IMR-90 (cell line): ENCODE measurements at regions not wholly inside any gene's neighbourhood (a gene's known extent, or its start where the extent isn't known, plus 50 kb on each side); places are given as distances from the start of the nearest gene placed in this dataset.

Experiments
- ATAC-seq: fragments of 200-7000 bp; cut with Tn5 transposase; 2 replicates; pipeline ENCODE4 v1.9.1; 2020; ENCODE audit warnings: low read depth, mild to moderate bottlenecking, moderate library complexity
- BruUV-seq: library from RNA; stranded (reverse); fragments of 400-500 nt; replicated peaks from 2 replicates; lab custom pipeline; 2021; lab: Mats Ljungman, UMichigan
- CTCF ChIA-PET: fragments of 300-600 bp; formaldehyde crosslinking; extraction: SDS; loops from one replicate; lab custom pipeline; 2021; ENCODE audit warnings: antibody characterized with exemption; lab: Yijun Ruan, JAX
- POLR2A ChIA-PET: fragments of 300-600 bp; sonication (Branson Sonifier 250); formaldehyde crosslinking; loops from one replicate; lab custom pipeline; 2022; ENCODE audit warnings: antibody characterized with exemption; ENCODE audit not compliant: unreplicated experiment; lab: Charles Lee
- DNase-seq: peaks from one replicate; pipeline ENCODE4 v3.0.0; 2013
- H2AFZ ChIP-seq: replicated peaks from 2 replicates; pipeline ENCODE3; 2013; ENCODE audit warnings: low read length, mild to moderate bottlenecking; ENCODE audit not compliant: poor library complexity
- H2AK5ac ChIP-seq: 2 replicates; pipeline ENCODE4 v1.6.1; 2013; ENCODE audit warnings: low read depth, low read length, inconsistent platforms
- H2AK9ac ChIP-seq: replicated peaks from 2 replicates; pipeline ENCODE3; 2013; ENCODE audit warnings: mild to moderate bottlenecking, low read depth, low read length, moderate library complexity; ENCODE audit not compliant: poor library complexity
- H2BK120ac ChIP-seq: 2 replicates; pipeline ENCODE4 v1.6.1; 2013; ENCODE audit warnings: low read depth, low read length, inconsistent platforms
- H2BK15ac ChIP-seq: 3 replicates; pipeline ENCODE4 v1.6.1; 2013; ENCODE audit warnings: low read depth, low read length, inconsistent platforms
- H2BK20ac ChIP-seq: 2 replicates; pipeline ENCODE4 v1.6.1; 2013; ENCODE audit warnings: low read depth, mild to moderate bottlenecking, inconsistent platforms, low read length, moderate library complexity
- H2BK5ac ChIP-seq: 2 replicates; pipeline ENCODE4 v1.6.1; 2013; ENCODE audit warnings: mild to moderate bottlenecking, low read depth, low read length, inconsistent platforms; ENCODE audit not compliant: poor library complexity, severe bottlenecking
- H3K14ac ChIP-seq: replicated peaks from 2 replicates; pipeline ENCODE4 v1.6.1; 2013; ENCODE audit warnings: low read depth, low read length, inconsistent platforms
- H3K18ac ChIP-seq: 2 replicates; pipeline ENCODE4 v1.6.1; 2013; ENCODE audit warnings: low read depth, low read length, control low read depth
- H3K23ac ChIP-seq: 2 replicates; pipeline ENCODE4 v1.6.1; 2013; ENCODE audit warnings: low read depth, low read length, inconsistent platforms
- H3K27ac ChIP-seq: 2 replicates; pipeline ENCODE4 v1.5.1; 2013; ENCODE audit warnings: mild to moderate bottlenecking, control low read depth, low read length; ENCODE audit not compliant: insufficient read depth
- H3K27me3 ChIP-seq: 2 replicates; pipeline ENCODE4 v1.6.1; 2013; ENCODE audit warnings: low read length; ENCODE audit not compliant: control insufficient read depth, insufficient read depth
- H3K36me3 ChIP-seq: 2 replicates; pipeline ENCODE4 v1.6.1; 2013; ENCODE audit warnings: low read length, mixed read lengths; ENCODE audit not compliant: control insufficient read depth, insufficient read depth
- H3K4ac ChIP-seq: 2 replicates; pipeline ENCODE4 v1.6.1; 2013; ENCODE audit warnings: low read depth, low read length, inconsistent platforms
- H3K4me1 ChIP-seq: 2 replicates; pipeline ENCODE4 v1.6.1; 2013; ENCODE audit warnings: low read length, mixed read lengths; ENCODE audit not compliant: control insufficient read depth, insufficient read depth
- H3K4me2 ChIP-seq: 2 replicates; pipeline ENCODE4 v1.6.1; 2013; ENCODE audit warnings: low read depth, mild to moderate bottlenecking, control low read depth, low read length, moderate library complexity
- H3K4me3 ChIP-seq: 2 replicates; pipeline ENCODE4 v1.5.1; 2013; ENCODE audit warnings: low read depth, mild to moderate bottlenecking, control low read depth, low read length, moderate library complexity; ENCODE audit not compliant: insufficient read depth
- H3K56ac ChIP-seq: 2 replicates; pipeline ENCODE4 v1.6.1; 2013; ENCODE audit warnings: low read length, inconsistent platforms; ENCODE audit not compliant: insufficient read depth; ENCODE audit errors: extremely low read depth
- H3K79me1 ChIP-seq, 2 experiments: 2 replicates each; pipeline ENCODE4 v1.6.1; 2013; ENCODE audit warnings: low read length in 2 of 2, inconsistent platforms in 1 of 2, low read depth in 1 of 2
- H3K9ac ChIP-seq: 2 replicates; pipeline ENCODE4 v1.6.1; 2013; ENCODE audit warnings: low read depth, low read length, control low read depth
- H3K9me1 ChIP-seq: 2 replicates; pipeline ENCODE4 v1.6.1; 2013; ENCODE audit warnings: low read length, inconsistent platforms; ENCODE audit not compliant: insufficient read depth
- H3K9me3 ChIP-seq: 2 replicates; pipeline ENCODE4 v1.6.1; 2013; ENCODE audit warnings: low read length; ENCODE audit not compliant: control insufficient read depth, insufficient read depth
- H4K20me1 ChIP-seq: 2 replicates; pipeline ENCODE4 v1.6.1; 2013; ENCODE audit warnings: low read length, inconsistent platforms; ENCODE audit not compliant: insufficient read depth
- H4K5ac ChIP-seq: 2 replicates; pipeline ENCODE4 v1.6.1; 2013; ENCODE audit warnings: mild to moderate bottlenecking, low read depth, low read length, control low read depth
- H4K8ac ChIP-seq, 2 experiments: 2 replicates each; pipeline ENCODE4 v1.6.1; 2013; ENCODE audit warnings: low read depth in 2 of 2, low read length in 2 of 2, control low read depth in 1 of 2, inconsistent platforms in 1 of 2
- H4K91ac ChIP-seq: 2 replicates; pipeline ENCODE4 v1.6.1; 2013; ENCODE audit warnings: low read depth, low read length, inconsistent platforms; ENCODE audit not compliant: insufficient read depth
- BHLHE40 ChIP-seq: fragments of 150-350 bp; IDR thresholded peaks from 2 replicates; pipeline ENCODE4 v1.6.1; 2016; ENCODE audit warnings: mild to moderate bottlenecking, low read depth, low read length
- CHD1 ChIP-seq: IDR thresholded peaks from 2 replicates; pipeline ENCODE4 v1.6.1; 2012; ENCODE audit warnings: low read depth, low read length, improper control_type of control experiment
- FOS ChIP-seq: fragments of 150-350 bp; IDR thresholded peaks from 2 replicates; pipeline ENCODE4 v1.6.1; 2016; ENCODE audit warnings: low read depth, low read length
- MAFK ChIP-seq: IDR thresholded peaks from 2 replicates; pipeline ENCODE4 v1.6.1; 2012; ENCODE audit warnings: low read depth, low read length, improper control_type of control experiment
- MXI1 ChIP-seq: IDR thresholded peaks from 2 replicates; pipeline ENCODE4 v1.6.1; 2012; ENCODE audit warnings: low read depth, mild to moderate bottlenecking, low read length, moderate library complexity, borderline replicate concordance
- NFE2L2 ChIP-seq: fragments of 150-350 bp; IDR thresholded peaks from 2 replicates; pipeline ENCODE4 v1.6.1; 2016; ENCODE audit warnings: low read depth, mild to moderate bottlenecking, low read length
- RCOR1 ChIP-seq: IDR thresholded peaks from 2 replicates; pipeline ENCODE4 v1.6.1; 2012; ENCODE audit warnings: mild to moderate bottlenecking, low read length, improper control_type of control experiment; ENCODE audit not compliant: insufficient replicate concordance
- SMC3 ChIP-seq: fragments of 150-350 bp; IDR thresholded peaks from 2 replicates; pipeline ENCODE4 v1.6.1; 2016; ENCODE audit warnings: low read depth, mild to moderate bottlenecking, antibody characterized with exemption, low read length, moderate library complexity
- WGBS, 2 experiments: methylation state at CpG; one replicate each; pipeline versions ENCODE4 v1.1.5 to v1.1.7; 2013; ENCODE audit warnings: missing lambda C conversion rate in 2 of 2; ENCODE audit not compliant: insufficient read length in 1 of 2; ENCODE audit errors: extremely low coverage in 2 of 2; 5-methylcytosine and 5-hydroxymethylcytosine counted together
- dilution Hi-C: fragments of 300-500 bp; cut with HindIII; formaldehyde crosslinking; loops from one replicate; pipeline ENCODE4 v1.14.3; 2018; ENCODE audit warnings: low sequenced_read_pairs; ENCODE audit not compliant: unreplicated experiment
- in situ Hi-C: fragments of 300-500 bp; cut with MboI; formaldehyde crosslinking; loops from 3 replicates; pipeline ENCODE4 v1.14.3; 2019; ENCODE audit warnings: low sequenced_read_pairs, inconsistent platforms, mixed read lengths
- intact Hi-C: fragments of 100-400 bp; cut with micrococcal nuclease; formaldehyde crosslinking; loops from 2 replicates; pipeline ENCODE4 v1.10.0; 2022
- TF ChIP-seq, protein P1 (sequence below): fragments of 150-350 bp; IDR thresholded peaks from 2 replicates; pipeline ENCODE4 v1.6.1; 2016; ENCODE audit warnings: low read depth, mild to moderate bottlenecking, low read length, moderate library complexity, borderline replicate concordance
- TF ChIP-seq, protein P2 (sequence below): fragments of 150-350 bp; IDR thresholded peaks from 2 replicates; pipeline ENCODE4 v1.6.1; 2017; ENCODE audit warnings: mild to moderate bottlenecking, antibody characterized with exemption, low read length, low read depth

DNA sequence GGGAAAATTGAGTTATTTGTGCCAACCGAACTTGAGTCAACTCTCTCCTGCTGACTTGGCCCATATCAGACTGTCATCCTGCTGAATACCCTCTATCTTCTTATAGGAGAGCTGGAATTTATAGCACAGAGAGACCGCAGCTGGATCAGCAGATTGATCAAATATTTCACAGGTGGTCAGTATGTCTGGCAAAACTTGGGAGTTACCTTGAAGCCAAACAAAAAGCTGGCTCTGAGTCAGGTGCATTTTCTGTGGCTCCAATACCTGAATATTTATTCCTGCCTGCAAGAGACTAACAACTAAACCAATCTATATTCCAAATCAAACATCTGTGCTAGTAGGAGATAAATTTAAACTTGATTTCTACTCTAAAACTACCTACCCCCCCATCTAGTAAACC is 752.1 kb upstream of the ALCAM start:
- no peaks in the 10 kb centered on the region for H3K9me3 ChIP-seq
- no peak overlapping the region for H3K9ac ChIP-seq
- ChIA-PET CTCF (no interaction called here), POLR2A (no interaction called here)
- no peak overlapping the region for H3K23ac ChIP-seq
- intact Hi-C loops, result no loop called here
- in situ Hi-C loops, result loop anchor here (25.0 kb wide), 1 partner anchor 923 kb away; no protein-coding TSS in a partner anchor
- H2AFZ ChIP-seq, result no peak overlapping the region
- no peak overlapping the region for H4K8ac ChIP-seq
- H2BK5ac ChIP-seq, result no peak overlapping the region
- H4K20me1 ChIP-seq, result no peaks in the 10 kb centered on the region
- no CpG with 5 or more reads among the region's 2 CpGs for WGBS, 2 experiments
- H2AK9ac ChIP-seq, result no peak overlapping the region
- H3K79me1 ChIP-seq, result no peaks in the 10 kb centered on the region
- H3K14ac ChIP-seq, result no peak overlapping the region
- no peak overlapping the region for H3K4me2 ChIP-seq
- ATAC-seq, result no peak
- H4K5ac ChIP-seq, result no peak overlapping the region
- no peak overlapping the region for H3K27ac ChIP-seq
- dilution Hi-C loops, result no loop called here
- no peak overlapping the region for H3K18ac ChIP-seq
- no peaks in the 10 kb centered on the region for H3K4me1 ChIP-seq
- no peak overlapping the region for H4K91ac ChIP-seq
- BruUV-seq, result no TSS peak
- no peaks in the 10 kb centered on the region for H3K9me1 ChIP-seq
- no peaks in the 10 kb centered on the region for H3K27me3 ChIP-seq
- DNase-seq, result no peak
- TF ChIP-seq, protein P1, sequence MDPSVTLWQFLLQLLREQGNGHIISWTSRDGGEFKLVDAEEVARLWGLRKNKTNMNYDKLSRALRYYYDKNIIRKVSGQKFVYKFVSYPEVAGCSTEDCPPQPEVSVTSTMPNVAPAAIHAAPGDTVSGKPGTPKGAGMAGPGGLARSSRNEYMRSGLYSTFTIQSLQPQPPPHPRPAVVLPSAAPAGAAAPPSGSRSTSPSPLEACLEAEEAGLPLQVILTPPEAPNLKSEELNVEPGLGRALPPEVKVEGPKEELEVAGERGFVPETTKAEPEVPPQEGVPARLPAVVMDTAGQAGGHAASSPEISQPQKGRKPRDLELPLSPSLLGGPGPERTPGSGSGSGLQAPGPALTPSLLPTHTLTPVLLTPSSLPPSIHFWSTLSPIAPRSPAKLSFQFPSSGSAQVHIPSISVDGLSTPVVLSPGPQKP, result no peak
- TF ChIP-seq NFE2L2 (no peak), SMC3 (no peak), MAFK (no peak), BHLHE40 (no peak), FOS (no peak), MXI1 (no peak), CHD1 (no peak), RCOR1 (no peak)
- TF ChIP-seq, protein P2, sequence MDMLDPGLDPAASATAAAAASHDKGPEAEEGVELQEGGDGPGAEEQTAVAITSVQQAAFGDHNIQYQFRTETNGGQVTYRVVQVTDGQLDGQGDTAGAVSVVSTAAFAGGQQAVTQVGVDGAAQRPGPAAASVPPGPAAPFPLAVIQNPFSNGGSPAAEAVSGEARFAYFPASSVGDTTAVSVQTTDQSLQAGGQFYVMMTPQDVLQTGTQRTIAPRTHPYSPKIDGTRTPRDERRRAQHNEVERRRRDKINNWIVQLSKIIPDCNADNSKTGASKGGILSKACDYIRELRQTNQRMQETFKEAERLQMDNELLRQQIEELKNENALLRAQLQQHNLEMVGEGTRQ, result no peak
- H3K4me3 ChIP-seq, result no peak overlapping the region
- H3K4ac ChIP-seq, result no peak overlapping the region
- no peak overlapping the region for H2BK20ac ChIP-seq
- H2BK120ac ChIP-seq, result no peak overlapping the region
- H2BK15ac ChIP-seq, result no peak overlapping the region
- no peak overlapping the region for H3K56ac ChIP-seq
- no peak overlapping the region for H2AK5ac ChIP-seq
- H3K36me3 ChIP-seq, result no peaks in the 10 kb centered on the region
